H9 (cell line): ENCODE measurements at regions not wholly inside any gene's neighbourhood (a gene's known extent, or its start where the extent isn't known, plus 50 kb on each side); places are given as distances from the start of the nearest gene placed in this dataset.

ENCODE experiments used
- DNase-seq: peaks from one replicate; pipeline ENCODE4 v3.0.0-alpha.2; 2017
- H2AFZ ChIP-seq: one replicate; pipeline ENCODE4 v1.6.1; 2013; ENCODE audit warnings: mild to moderate bottlenecking, low read length, control low read depth, moderate library complexity
- H2AK5ac ChIP-seq: 2 replicates; pipeline ENCODE4 v1.6.1; 2013; ENCODE audit warnings: low read length, control low read depth, mixed read lengths; ENCODE audit not compliant: insufficient read length
- H2BK120ac ChIP-seq: one replicate; pipeline ENCODE4 v1.6.1; 2013; ENCODE audit warnings: low read depth, mild to moderate bottlenecking, low read length, control low read depth, inconsistent platforms; ENCODE audit not compliant: poor library complexity, severe bottlenecking
- H2BK12ac ChIP-seq: 2 replicates; pipeline ENCODE4 v1.6.1; 2013; ENCODE audit warnings: low read length, control low read depth, mixed read lengths, low read depth; ENCODE audit not compliant: insufficient read length
- H2BK15ac ChIP-seq: 2 replicates; pipeline ENCODE4 v1.6.1; 2013; ENCODE audit warnings: low read depth, low read length, control low read depth
- H2BK20ac ChIP-seq: one replicate; pipeline ENCODE4 v1.6.1; 2013; ENCODE audit warnings: low read depth, mild to moderate bottlenecking, low read length, control low read depth, inconsistent platforms; ENCODE audit not compliant: poor library complexity, severe bottlenecking
- H2BK5ac ChIP-seq: 2 replicates; pipeline ENCODE4 v1.6.1; 2013; ENCODE audit warnings: low read length, control low read depth, mixed read lengths; ENCODE audit not compliant: insufficient read length
- H3K14ac ChIP-seq: 2 replicates; pipeline ENCODE4 v1.6.1; 2013; ENCODE audit warnings: low read length, control low read depth; ENCODE audit not compliant: insufficient read depth
- H3K18ac ChIP-seq: 2 replicates; pipeline ENCODE4 v1.6.1; 2013; ENCODE audit warnings: low read depth, mild to moderate bottlenecking, mixed read lengths, low read length, control low read depth; ENCODE audit not compliant: insufficient read length
- H3K23ac ChIP-seq: 2 replicates; pipeline ENCODE4 v1.6.1; 2013; ENCODE audit warnings: low read length, control low read depth, mixed read lengths, low read depth; ENCODE audit not compliant: insufficient read length
- H3K23me2 ChIP-seq: 2 replicates; pipeline ENCODE4 v1.6.1; 2013; ENCODE audit warnings: low read depth, mild to moderate bottlenecking, mixed read lengths, low read length, control low read depth; ENCODE audit not compliant: insufficient read length, poor library complexity, severe bottlenecking
- H3K27ac ChIP-seq: 2 replicates; pipeline ENCODE4 v1.5.1; 2013; ENCODE audit warnings: low read length, control low read depth, mixed read lengths, low read depth; ENCODE audit not compliant: insufficient read length
- H3K27me3 ChIP-seq: 2 replicates; pipeline ENCODE4 v1.6.1; 2013; ENCODE audit warnings: low read length, control low read depth, inconsistent platforms; ENCODE audit not compliant: insufficient read depth
- H3K4ac ChIP-seq: 2 replicates; pipeline ENCODE4 v1.6.1; 2013; ENCODE audit warnings: low read depth, mild to moderate bottlenecking, control low read depth, inconsistent platforms, low read length, moderate library complexity
- H3K4me1 ChIP-seq: 2 replicates; pipeline ENCODE4 v1.6.1; 2013; ENCODE audit warnings: low read length, control low read depth, inconsistent platforms; ENCODE audit not compliant: insufficient read depth
- H3K4me2 ChIP-seq: 2 replicates; pipeline ENCODE4 v1.6.1; 2013; ENCODE audit warnings: low read length, control low read depth, mixed read lengths; ENCODE audit not compliant: insufficient read length, insufficient read depth
- H3K56ac ChIP-seq: 2 replicates; pipeline ENCODE4 v1.6.1; 2013; ENCODE audit warnings: low read depth, mild to moderate bottlenecking, mixed read lengths, low read length, control low read depth; ENCODE audit not compliant: insufficient read length
- H3K79me1 ChIP-seq: 2 replicates; pipeline ENCODE4 v1.6.1; 2013; ENCODE audit warnings: low read depth, mild to moderate bottlenecking, moderate library complexity, low read length, control low read depth, inconsistent platforms; ENCODE audit not compliant: insufficient read depth, poor library complexity, severe bottlenecking
- H3K79me2 ChIP-seq: 2 replicates; pipeline ENCODE4 v1.6.1; 2013; ENCODE audit warnings: low read length, control low read depth, inconsistent platforms; ENCODE audit not compliant: insufficient read depth
- H3K9ac ChIP-seq: 2 replicates; pipeline ENCODE4 v1.6.1; 2013; ENCODE audit warnings: low read length, control low read depth, mixed read lengths; ENCODE audit not compliant: insufficient read length; ENCODE audit errors: extremely low read depth
- H3K9me3 ChIP-seq: one replicate; pipeline ENCODE4 v1.6.1; 2013; ENCODE audit warnings: low read depth, low read length, inconsistent platforms; ENCODE audit not compliant: control insufficient read depth
- H3T11ph ChIP-seq: one replicate; pipeline ENCODE4 v1.6.1; 2013; ENCODE audit warnings: mild to moderate bottlenecking, low read length, control low read depth, inconsistent platforms
- H4K20me1 ChIP-seq: one replicate; pipeline ENCODE4 v1.6.1; 2013; ENCODE audit not compliant: control insufficient read depth, insufficient read length, insufficient read depth
- H4K5ac ChIP-seq: 2 replicates; pipeline ENCODE4 v1.6.1; 2013; ENCODE audit warnings: low read depth, mild to moderate bottlenecking, mixed read lengths, low read length, control low read depth; ENCODE audit not compliant: insufficient read length
- H4K8ac ChIP-seq: replicated peaks from 2 replicates; pipeline ENCODE4 v1.6.1; 2013; ENCODE audit warnings: low read length, control low read depth, mixed read lengths, low read depth; ENCODE audit not compliant: insufficient read length
- H4K91ac ChIP-seq: 2 replicates; pipeline ENCODE4 v1.6.1; 2013; ENCODE audit warnings: low read depth, mild to moderate bottlenecking, moderate library complexity, mixed read lengths, low read length, control low read depth; ENCODE audit not compliant: insufficient read length
- H3K27ac Mint-ChIP-seq, 3 experiments: 2 replicates in 2 of 3; 3 replicates in 1 of 3; pipeline ENCODE4 v1.8.0; 2020 to 2021; ENCODE audit warnings: mixed read lengths in 3 of 3, mild to moderate bottlenecking in 1 of 3, moderate library complexity in 1 of 3
- H3K27me3 Mint-ChIP-seq: 2 replicates; pipeline ENCODE4 v1.8.0; 2021; ENCODE audit warnings: low read depth, mild to moderate bottlenecking, moderate library complexity, mixed read lengths
- H3K36me3 Mint-ChIP-seq, 3 experiments: 2 replicates in 2 of 3; 3 replicates in 1 of 3; pipeline ENCODE4 v1.8.0; 2020 to 2021; ENCODE audit warnings: low read depth in 3 of 3, mixed read lengths in 3 of 3; ENCODE audit not compliant: insufficient read depth in 1 of 3
- H3K4me1 Mint-ChIP-seq, 2 experiments: 2 replicates each; pipeline ENCODE4 v1.8.0; 2020; ENCODE audit warnings: mixed read lengths in 2 of 2
- H3K4me3 Mint-ChIP-seq, 2 experiments: 2 replicates in 1 of 2; 3 replicates in 1 of 2; pipeline ENCODE4 v1.8.0; 2020 to 2021; ENCODE audit warnings: mild to moderate bottlenecking in 2 of 2, mixed read lengths in 2 of 2, moderate library complexity in 1 of 2
- H3K9me3 Mint-ChIP-seq, 2 experiments: 2 replicates in 1 of 2; 3 replicates in 1 of 2; pipeline ENCODE4 v1.8.0; 2020; ENCODE audit warnings: mild to moderate bottlenecking in 2 of 2, mixed read lengths in 2 of 2, moderate library complexity in 1 of 2
- CTCF ChIP-seq: fragments of 200-600 bp; sonication (generic); conservative IDR thresholded peaks from 3 replicates; pipeline ENCODE4 v1.8.0; 2021; ENCODE audit warnings: antibody characterized with exemption, mild to moderate bottlenecking
- WGBS: extraction: QIAGEN DNeasy Blood & Tissue Kit; methylation state at CpG from one replicate; pipeline ENCODE4 v1.1.7; 2013; ENCODE audit warnings: missing lambda C conversion rate, low lambda C conversion rate, mixed read lengths; ENCODE audit not compliant: insufficient read length; ENCODE audit errors: extremely low coverage; 5-methylcytosine and 5-hydroxymethylcytosine counted together

- Histone ChIP-seq H3K9ac (no peak overlapping the region), H2BK15ac (no peak overlapping the region), H2AFZ (no peak overlapping the region), H3K23ac (no peak overlapping the region), H2BK12ac (no peak overlapping the region), H3K4me1 (peaks cover 8% of the 10 kb centered on the region), H2BK20ac (no peak overlapping the region), H3K9me3 (no peaks in the 10 kb centered on the region), H4K8ac (no peak overlapping the region), H3K4ac (no peak overlapping the region), H3K14ac (no peak overlapping the region), H3K56ac (no peak overlapping the region), H2BK5ac (no peak overlapping the region), H2BK120ac (no peak overlapping the region), H3K27ac (no peak overlapping the region), H4K5ac (no peak overlapping the region), H4K20me1 (no peaks in the 10 kb centered on the region), H3K27me3 (no peaks in the 10 kb centered on the region), H4K91ac (no peak overlapping the region), H3K79me2 (no peaks in the 10 kb centered on the region), H3K18ac (no peak overlapping the region), H3K4me2 (no peak overlapping the region), H3T11ph (no peak overlapping the region), H2AK5ac (no peak overlapping the region), H3K79me1 (no peaks in the 10 kb centered on the region), H3K23me2 (no peaks in the 10 kb centered on the region)
- Mint-ChIP-seq H3K9me3 (no peaks in the 10 kb centered on the region; a peak in 2 of 5 replicates), H3K27me3 (no peaks in the 10 kb centered on the region; the same call in 1 of the 2 replicates), H3K4me1 (peaks cover 4 to 21% of the 10 kb centered on the region in 2 experiments; a peak in 2 of 4 replicates), H3K36me3 (peaks cover 0 to 6% (median 2%) of the 10 kb centered on the region in 3 experiments; a peak in 1 of 7 replicates), H3K27ac (no peak overlapping the region; a peak in 1 of 7 replicates), H3K4me3 (no peak overlapping the region)
- TF ChIP-seq CTCF, result no peak
- no CpG with 5 or more reads among the region's 8 CpGs for WGBS
- no peak for DNase-seq
Measured at GRCh38 chr1:209368864-209369598, 214.5 kb upstream of the CAMK1G start.
